ENCODE measurements at regions not wholly inside any gene's neighbourhood (a gene's known extent, or its start where the extent isn't known, plus 50 kb on each side); places are given as distances from the start of the nearest gene placed in this dataset.

DNA sequence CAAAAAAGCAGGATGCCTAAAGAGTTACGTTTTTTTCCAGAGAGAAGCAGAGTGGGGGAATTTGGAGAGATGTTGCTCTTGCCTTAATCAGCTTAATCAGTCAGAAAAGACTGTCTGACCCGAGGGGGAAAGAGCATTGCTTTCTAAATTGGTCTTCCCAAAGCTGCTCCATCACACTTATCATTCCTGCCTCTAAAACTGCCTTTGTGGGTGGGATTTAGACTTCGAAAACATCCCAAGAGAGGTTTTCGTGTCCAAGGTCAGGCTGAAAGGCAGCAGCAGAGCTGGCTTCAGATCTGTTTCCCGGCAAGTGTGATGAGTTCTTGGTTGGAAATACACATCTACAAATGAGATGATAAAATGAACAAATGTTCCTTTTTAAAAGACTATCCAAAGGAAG is 155.2 kb downstream of the SH2D1A start:
- Histone ChIP-seq H3K79me2 (ENCODE audit: insufficient read depth, low read length) (no peaks in the 10 kb centered on the region), H3K4me3 (ENCODE audit: insufficient read depth, low read length) (no peak overlapping the region), H3K4me2 (ENCODE audit: insufficient read depth, low read length) (no peak overlapping the region), H3K27ac (ENCODE audit: low read depth, low read length) (no peak overlapping the region), H3K27me3 (ENCODE audit: insufficient read depth, low read length) (no peaks in the 10 kb centered on the region), H3K9me3 (ENCODE audit: low read depth, low read length) (no peaks in the 10 kb centered on the region), H4K20me1 (ENCODE audit: insufficient read depth, low read length) (no peaks in the 10 kb centered on the region), H3K4me1 (ENCODE audit: insufficient read depth, low read length) (no peaks in the 10 kb centered on the region), H3K36me3 (ENCODE audit: insufficient read depth, low read length) (no peaks in the 10 kb centered on the region), H2AFZ (ENCODE audit: low read length) (no peak overlapping the region)
- DNase-seq (ENCODE audit: insufficient read length, low spot score, missing footprints) = no peak
- TF ChIP-seq, protein P1, sequence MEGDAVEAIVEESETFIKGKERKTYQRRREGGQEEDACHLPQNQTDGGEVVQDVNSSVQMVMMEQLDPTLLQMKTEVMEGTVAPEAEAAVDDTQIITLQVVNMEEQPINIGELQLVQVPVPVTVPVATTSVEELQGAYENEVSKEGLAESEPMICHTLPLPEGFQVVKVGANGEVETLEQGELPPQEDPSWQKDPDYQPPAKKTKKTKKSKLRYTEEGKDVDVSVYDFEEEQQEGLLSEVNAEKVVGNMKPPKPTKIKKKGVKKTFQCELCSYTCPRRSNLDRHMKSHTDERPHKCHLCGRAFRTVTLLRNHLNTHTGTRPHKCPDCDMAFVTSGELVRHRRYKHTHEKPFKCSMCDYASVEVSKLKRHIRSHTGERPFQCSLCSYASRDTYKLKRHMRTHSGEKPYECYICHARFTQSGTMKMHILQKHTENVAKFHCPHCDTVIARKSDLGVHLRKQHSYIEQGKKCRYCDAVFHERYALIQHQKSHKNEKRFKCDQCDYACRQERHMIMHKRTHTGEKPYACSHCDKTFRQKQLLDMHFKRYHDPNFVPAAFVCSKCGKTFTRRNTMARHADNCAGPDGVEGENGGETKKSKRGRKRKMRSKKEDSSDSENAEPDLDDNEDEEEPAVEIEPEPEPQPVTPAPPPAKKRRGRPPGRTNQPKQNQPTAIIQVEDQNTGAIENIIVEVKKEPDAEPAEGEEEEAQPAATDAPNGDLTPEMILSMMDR (IDR thresholded peaks at IDR 0.05; ENCODE audit: extremely low read depth, low read depth, low read length) = no peak

DNA sequence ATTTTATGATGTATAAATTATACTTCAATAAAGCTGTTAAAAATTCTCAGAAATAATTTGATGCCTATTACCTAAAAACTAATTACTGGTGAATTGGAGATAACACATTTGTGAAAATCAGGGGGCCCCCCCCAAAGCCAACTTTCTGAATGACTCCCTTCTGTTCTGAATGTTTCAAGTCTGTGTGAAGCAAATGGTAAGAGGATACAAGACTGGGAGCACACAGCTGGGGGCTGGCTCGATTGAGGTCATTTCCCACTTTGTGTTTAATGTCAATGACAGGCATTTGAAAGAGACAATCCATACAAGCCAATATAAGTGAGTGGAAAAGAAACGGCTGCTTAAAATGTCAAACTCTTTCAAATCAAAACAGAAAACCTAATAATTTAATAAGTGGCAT is 155.8 kb downstream of the SH2D1A start:
- H3K27ac ChIP-seq (ENCODE audit: low read depth, low read length) = no peak overlapping the region
- H3K4me2 ChIP-seq (ENCODE audit: insufficient read depth, low read length) = no peak overlapping the region
- no peaks in the 10 kb centered on the region for H3K79me2 ChIP-seq (ENCODE audit: insufficient read depth, low read length)
- H3K4me3 ChIP-seq (ENCODE audit: insufficient read depth, low read length) = no peak overlapping the region
- H4K20me1 ChIP-seq (ENCODE audit: insufficient read depth, low read length) = no peaks in the 10 kb centered on the region
- H3K27me3 ChIP-seq (ENCODE audit: insufficient read depth, low read length) = no peaks in the 10 kb centered on the region
- no peaks in the 10 kb centered on the region for H3K36me3 ChIP-seq (ENCODE audit: insufficient read depth, low read length)
- no peak for DNase-seq (ENCODE audit: insufficient read length, low spot score, missing footprints)
- TF ChIP-seq, protein P1 (IDR thresholded peaks at IDR 0.05; ENCODE audit: extremely low read depth, low read depth, low read length) = no peak
- H2AFZ ChIP-seq (ENCODE audit: low read length) = no peak overlapping the region
- no peaks in the 10 kb centered on the region for H3K4me1 ChIP-seq (ENCODE audit: insufficient read depth, low read length)
- no peaks in the 10 kb centered on the region for H3K9me3 ChIP-seq (ENCODE audit: low read depth, low read length)

DNA sequence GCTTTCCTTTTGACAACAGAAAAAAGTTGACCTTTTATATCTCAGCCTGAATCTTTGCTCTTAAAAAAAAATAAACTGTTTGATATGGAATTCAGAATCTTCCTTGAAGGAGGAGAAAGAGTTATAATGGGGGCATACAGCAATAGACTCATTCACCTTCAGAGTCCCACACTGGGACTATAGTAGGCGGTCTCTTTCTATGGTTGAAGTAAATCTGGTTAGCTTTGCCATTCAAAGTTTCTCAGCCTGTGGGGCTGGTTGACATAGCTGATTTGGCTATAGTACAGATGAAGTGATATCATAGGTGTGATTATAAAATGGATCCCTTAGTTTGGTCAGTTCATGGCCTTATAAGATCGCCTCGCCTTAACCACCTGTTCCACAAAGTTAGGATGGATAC is 156.2 kb downstream of the SH2D1A start:
- H3K4me3 ChIP-seq (ENCODE audit: insufficient read depth, low read length) = no peak overlapping the region
- no peaks in the 10 kb centered on the region for H3K4me1 ChIP-seq (ENCODE audit: insufficient read depth, low read length)
- no peak overlapping the region for H2AFZ ChIP-seq (ENCODE audit: low read length)
- TF ChIP-seq, protein P1 (IDR thresholded peaks at IDR 0.05; ENCODE audit: extremely low read depth, low read depth, low read length) = no peak
- no peaks in the 10 kb centered on the region for H3K9me3 ChIP-seq (ENCODE audit: low read depth, low read length)
- DNase-seq (ENCODE audit: insufficient read length, low spot score, missing footprints) = no peak
- H3K79me2 ChIP-seq (ENCODE audit: insufficient read depth, low read length) = no peaks in the 10 kb centered on the region
- H4K20me1 ChIP-seq (ENCODE audit: insufficient read depth, low read length) = no peaks in the 10 kb centered on the region
- H3K4me2 ChIP-seq (ENCODE audit: insufficient read depth, low read length) = no peak overlapping the region
- no peaks in the 10 kb centered on the region for H3K27me3 ChIP-seq (ENCODE audit: insufficient read depth, low read length)
- no peak overlapping the region for H3K27ac ChIP-seq (ENCODE audit: low read depth, low read length)
- no peaks in the 10 kb centered on the region for H3K36me3 ChIP-seq (ENCODE audit: insufficient read depth, low read length)

DNA sequence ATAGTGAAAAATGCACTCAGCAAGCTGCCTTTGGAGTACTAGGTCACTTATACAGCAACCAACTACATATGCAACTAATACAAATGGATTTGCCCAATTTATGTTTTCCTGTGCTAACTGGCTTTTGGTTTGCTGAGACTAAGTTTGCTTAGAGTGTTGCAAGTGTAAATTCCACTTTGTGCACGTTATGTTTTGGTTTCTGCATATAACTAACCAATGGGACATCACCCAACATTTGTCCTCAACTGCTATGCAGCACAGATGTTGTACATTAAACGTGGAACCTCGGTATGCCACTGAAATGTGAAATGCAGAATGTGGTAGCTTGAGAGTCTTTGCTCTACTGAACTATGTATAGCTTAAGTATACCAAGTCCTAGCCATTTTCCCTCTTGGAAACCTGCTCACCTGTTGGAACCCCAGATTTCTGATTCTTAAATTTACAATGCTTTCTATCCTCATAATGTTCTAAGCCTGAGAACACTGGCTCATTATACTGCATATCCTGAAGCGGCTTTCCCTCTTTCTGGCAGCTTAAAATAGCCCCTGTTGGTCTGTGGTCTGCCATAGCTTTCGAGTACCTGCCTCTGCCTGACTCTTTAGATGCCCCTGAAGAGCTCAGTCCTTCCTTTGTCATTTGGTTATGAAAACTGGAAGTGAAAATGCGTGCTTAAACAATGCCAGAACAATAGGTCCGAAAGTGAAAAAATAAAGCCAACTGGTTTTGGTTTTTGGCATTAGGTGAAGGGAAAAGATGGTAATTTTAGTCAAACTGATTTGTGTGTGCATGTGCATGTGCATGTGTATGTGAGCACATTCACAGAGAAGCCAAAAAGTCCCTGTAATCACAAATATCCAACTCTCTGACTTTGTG is 158.0 kb downstream of the SH2D1A start:
- Histone ChIP-seq H2AFZ (ENCODE audit: low read length) (no peak overlapping the region), H3K79me2 (ENCODE audit: insufficient read depth, low read length) (no peaks in the 10 kb centered on the region), H3K4me3 (ENCODE audit: insufficient read depth, low read length) (no peak overlapping the region), H3K27me3 (ENCODE audit: insufficient read depth, low read length) (no peaks in the 10 kb centered on the region), H3K27ac (ENCODE audit: low read depth, low read length) (no peak overlapping the region), H3K4me2 (ENCODE audit: insufficient read depth, low read length) (no peak overlapping the region), H3K9me3 (ENCODE audit: low read depth, low read length) (no peaks in the 10 kb centered on the region), H4K20me1 (ENCODE audit: insufficient read depth, low read length) (no peaks in the 10 kb centered on the region), H3K36me3 (ENCODE audit: insufficient read depth, low read length) (no peaks in the 10 kb centered on the region), H3K4me1 (ENCODE audit: insufficient read depth, low read length) (no peaks in the 10 kb centered on the region)
- TF ChIP-seq, protein P1 (IDR thresholded peaks at IDR 0.05; ENCODE audit: extremely low read depth, low read depth, low read length) = no peak
- DNase-seq (ENCODE audit: insufficient read length, low spot score, missing footprints) = no peak

All from osteoblast (primary cell).